A673 (cell line): ENCODE measurements at regions not wholly inside any gene's neighbourhood (a gene's known extent, or its start where the extent isn't known, plus 50 kb on each side); places are given as distances from the start of the nearest gene placed in this dataset.

Experiments
- EZH2 ChIP-seq: fragments of 200-600 bp; sonication (generic); IDR thresholded peaks from 2 replicates; pipeline ENCODE4 v1.6.1; 2017; ENCODE audit warnings: borderline replicate concordance, low read depth, mild to moderate bottlenecking, mixed read lengths, antibody characterized with exemption, low read length; ENCODE audit not compliant: poor library complexity, severe bottlenecking
- TF ChIP-seq, protein P1 (sequence below): fragments of 300-800, 200-600 bp; sonication (generic); conservative IDR thresholded peaks from 2 replicates; pipeline ENCODE4 v1.5.1; 2017; ENCODE audit warnings: low read depth, mild to moderate bottlenecking, antibody characterized with exemption, low read length, moderate library complexity, mixed read lengths

DNA sequence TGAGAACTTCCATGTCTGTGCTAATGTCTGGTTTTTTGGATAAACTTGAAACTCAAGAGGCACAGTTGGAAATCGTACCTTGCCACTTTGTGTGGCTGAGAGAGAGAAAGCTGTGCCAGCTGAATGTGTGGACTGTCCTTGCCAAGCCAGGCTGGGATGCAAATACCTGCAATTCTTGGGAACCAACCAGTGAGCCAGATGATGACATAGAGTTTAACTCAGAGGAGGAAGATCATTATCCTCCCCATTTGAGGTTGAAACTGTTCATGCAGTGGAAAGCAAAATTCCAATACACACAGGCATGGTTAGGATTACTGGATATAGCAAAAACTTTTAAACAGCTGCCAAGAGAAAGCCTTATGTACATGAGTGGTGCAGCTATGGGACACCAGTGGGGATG, 451.4 kb upstream of the NPAP1 start:
- no peak for TF ChIP-seq EZH2
- TF ChIP-seq, protein P1, sequence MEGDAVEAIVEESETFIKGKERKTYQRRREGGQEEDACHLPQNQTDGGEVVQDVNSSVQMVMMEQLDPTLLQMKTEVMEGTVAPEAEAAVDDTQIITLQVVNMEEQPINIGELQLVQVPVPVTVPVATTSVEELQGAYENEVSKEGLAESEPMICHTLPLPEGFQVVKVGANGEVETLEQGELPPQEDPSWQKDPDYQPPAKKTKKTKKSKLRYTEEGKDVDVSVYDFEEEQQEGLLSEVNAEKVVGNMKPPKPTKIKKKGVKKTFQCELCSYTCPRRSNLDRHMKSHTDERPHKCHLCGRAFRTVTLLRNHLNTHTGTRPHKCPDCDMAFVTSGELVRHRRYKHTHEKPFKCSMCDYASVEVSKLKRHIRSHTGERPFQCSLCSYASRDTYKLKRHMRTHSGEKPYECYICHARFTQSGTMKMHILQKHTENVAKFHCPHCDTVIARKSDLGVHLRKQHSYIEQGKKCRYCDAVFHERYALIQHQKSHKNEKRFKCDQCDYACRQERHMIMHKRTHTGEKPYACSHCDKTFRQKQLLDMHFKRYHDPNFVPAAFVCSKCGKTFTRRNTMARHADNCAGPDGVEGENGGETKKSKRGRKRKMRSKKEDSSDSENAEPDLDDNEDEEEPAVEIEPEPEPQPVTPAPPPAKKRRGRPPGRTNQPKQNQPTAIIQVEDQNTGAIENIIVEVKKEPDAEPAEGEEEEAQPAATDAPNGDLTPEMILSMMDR, result no peak
